Adrenal gland (tissue), 5 donors: ENCODE measurements at regions not wholly inside any gene's neighbourhood (a gene's known extent, or its start where the extent isn't known, plus 50 kb on each side); places are given as distances from the start of the nearest gene placed in this dataset.
"Not testable (repeated sequence)": the region's sequence is repeated elsewhere in the genome, so short reads cannot be mapped to it uniquely, and the experiment has no call there.

ENCODE experiments used
- CTCF ChIP-seq, 6 experiments: fragments of 450-650 bp in 4 of 6; fragments of 200-600 bp in 2 of 6; sonication (generic) in 1 of 6; IDR thresholded peaks; 1 replicate in 5 of 6; 2 replicates in 1 of 6; pipeline versions ENCODE4 v1.5.1 to v1.8.0; 2016 to 2021; ENCODE audit warnings: antibody characterized with exemption in 6 of 6, mild to moderate bottlenecking in 2 of 6, moderate library complexity in 1 of 6
- POLR2A ChIP-seq, 2 donors: fragments of 450-650 bp; IDR thresholded peaks; one replicate each; pipeline ENCODE4 v1.6.1; 2017; ENCODE audit warnings: antibody characterized with exemption in 2 of 2, mild to moderate bottlenecking in 2 of 2, moderate library complexity in 1 of 2
- donor health status: DM: no; HTN: no; CAD: no.

GRCh38 chr1:121607499-121607898 is 422.7 kb downstream of the SRGAP2C start:
- TF ChIP-seq CTCF, POLR2A (IDR thresholded peaks at IDR 0.05): not testable (repeated sequence)
